ENCODE measurements at regions not wholly inside any gene's neighbourhood (a gene's known extent, or its start where the extent isn't known, plus 50 kb on each side); places are given as distances from the start of the nearest gene placed in this dataset.

DNA sequence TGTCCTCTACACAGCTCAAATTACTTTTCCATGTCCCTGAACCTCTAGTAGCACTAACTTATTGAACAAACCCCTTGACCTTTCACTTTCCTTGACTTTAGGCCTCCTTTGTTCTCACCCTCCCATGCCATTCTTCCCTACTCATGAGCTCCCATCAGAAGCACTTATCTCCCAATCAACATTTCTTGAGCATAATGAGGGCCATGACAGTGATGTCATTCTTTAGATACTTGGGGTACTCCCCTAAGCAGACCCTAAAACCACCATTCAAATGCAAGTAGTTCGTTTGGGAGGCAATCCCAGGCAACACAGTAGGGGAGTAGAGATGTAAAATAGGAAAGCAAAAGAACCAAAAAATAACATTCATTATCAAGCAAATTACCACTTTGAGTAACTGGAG lies 115.9 kb upstream of the ARHGAP28 start:
- DNase-seq: no peak

DNA sequence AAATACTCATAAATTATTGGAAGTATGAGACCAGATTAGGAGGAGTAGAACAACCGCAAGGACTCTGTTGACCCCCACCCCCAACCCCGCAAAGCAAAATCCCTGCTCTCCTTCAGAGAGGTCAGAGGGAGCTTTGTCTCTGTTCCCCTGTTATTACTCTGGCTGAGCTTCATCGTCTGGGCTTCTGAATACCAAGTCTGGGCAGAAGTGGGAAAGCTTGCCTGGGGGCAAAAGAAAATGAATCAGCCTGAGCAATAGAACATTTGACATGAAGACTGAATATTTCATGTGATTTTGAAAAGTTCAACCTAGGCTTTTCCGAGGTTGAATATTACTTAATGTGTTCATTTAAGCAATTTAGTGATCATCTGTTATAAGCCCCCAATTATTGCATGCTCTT lies 114.6 kb upstream of the ARHGAP28 start:
- DNase-seq: no peak

DNA sequence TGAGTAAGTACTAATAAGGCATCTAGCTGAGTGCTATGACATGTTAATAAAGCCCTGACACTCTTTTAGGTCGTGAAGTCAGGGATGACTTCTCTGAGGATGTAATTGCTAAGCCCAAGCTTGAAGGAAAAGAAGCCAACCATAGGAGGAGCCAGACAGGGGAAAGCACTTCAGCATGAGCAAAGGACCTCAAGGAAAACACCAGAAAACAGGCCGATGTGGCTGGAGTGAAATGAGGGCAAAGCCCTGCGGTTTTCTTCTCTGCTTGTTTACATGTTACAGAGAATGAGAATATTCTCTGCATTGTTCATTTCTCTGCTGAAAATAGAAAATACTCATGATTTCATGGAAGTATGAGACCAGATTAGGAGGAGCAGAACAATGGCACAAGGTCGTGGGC lies 112.5 kb upstream of the ARHGAP28 start:
- no peak for DNase-seq

DNA sequence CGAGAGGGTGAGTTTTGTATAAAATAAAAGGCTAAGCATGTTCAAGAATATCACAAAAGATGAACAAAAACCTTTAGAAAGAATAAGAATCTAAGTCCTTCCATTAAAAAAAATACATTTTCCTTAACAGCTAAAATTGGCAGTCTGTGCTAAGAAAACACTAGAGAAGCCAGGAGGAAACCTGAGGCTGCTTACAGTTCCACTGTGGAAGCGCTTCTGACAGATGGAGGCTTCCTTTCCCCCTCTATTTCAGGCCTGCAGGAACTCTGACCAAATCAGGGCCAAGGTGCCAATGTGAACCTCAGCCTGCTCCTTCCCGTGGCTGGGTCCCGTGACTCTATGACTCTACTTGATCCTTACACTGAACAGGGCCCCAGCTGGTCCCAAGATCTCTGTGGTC lies 108.1 kb upstream of the ARHGAP28 start:
- DNase-seq: no peak

DNA sequence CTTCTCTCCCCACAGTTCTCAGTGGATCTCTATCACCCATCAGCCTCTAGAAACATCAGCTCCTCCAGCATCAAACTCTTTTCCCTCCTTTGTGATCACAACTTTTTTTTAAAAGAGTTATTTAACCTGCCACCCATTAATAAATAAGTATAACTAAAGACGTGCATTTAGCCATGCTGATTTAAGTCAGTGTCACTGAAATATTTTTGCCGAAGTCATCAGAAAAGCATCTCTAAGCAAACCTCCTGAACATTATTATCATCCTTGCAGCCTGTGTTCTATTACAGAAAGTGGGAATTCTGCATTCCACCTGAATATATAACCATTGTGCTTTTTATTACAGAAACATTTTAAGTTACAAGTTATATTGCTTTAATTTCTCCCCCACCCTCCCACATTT lies 106.2 kb upstream of the ARHGAP28 start:
- no peak for DNase-seq

DNA sequence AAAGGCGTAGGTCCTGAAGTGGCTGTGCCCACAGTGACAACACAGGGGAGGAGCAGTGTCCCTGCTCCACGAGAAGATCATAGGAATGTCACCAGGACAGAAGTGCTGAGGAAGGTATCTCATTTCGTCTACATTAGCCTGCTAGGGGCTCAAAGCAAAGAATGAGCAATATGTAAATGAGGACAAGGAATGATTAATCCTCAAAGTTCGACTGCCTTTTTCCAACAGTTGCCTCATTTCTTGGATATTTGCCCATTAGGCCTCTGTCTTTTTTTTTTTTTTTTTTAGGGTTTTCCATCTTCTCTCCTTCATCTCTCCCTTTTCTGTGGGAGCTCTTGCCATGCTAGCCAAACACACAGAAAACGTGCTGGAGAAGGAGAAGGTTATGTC lies 105.2 kb upstream of the ARHGAP28 start:
- no peak for DNase-seq

DNA sequence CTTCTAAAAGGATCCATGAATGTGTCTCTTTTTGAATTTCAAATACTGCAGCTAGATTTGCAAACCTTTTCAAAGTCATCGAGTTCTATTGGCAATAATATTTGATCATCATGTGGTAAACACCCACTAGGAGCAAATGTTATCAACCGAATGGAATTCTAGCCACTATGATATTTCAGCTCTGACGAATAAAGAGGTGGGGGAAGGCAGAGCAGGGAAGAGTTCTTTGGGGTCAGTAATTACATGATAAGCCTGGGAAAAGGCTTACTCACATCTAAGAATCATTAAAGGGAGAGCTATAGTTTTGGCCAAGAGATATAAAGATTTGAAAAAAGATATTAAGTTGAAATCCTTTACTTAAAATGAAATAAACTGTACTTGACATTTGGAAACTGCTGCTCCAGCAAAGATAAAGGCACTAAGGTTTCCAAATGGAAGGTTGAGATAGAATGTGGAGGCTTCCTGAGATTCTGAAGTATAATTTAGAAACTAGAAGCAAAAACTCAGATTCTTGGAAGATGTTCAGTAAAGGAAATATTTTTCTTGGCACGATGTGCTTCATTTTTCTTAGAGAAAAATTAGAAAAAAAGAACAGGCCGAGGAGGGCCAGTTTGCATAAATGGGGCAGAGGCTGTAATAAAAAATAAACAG lies 104.7 kb upstream of the ARHGAP28 start:
- DNase-seq: no peak

DNA sequence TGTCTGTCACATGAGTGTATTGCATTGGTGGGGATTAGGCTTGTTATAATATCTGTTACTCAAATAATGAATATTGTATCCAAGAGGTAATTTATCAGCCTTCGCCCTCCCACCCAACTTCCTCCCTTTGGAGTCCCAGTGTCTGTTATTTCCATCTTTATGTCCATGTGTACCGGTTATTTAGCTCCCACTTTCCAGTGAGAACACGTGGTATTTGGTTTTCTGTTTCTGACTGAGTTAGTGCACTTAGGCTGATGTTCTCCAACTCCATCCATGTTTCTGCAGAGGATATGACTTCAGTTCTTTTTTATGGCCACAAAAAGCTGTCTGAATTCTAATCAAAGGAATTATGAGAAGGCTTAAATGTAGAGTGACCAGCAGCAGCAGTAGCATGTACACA lies 104.0 kb upstream of the ARHGAP28 start:
- no peak for DNase-seq

DNA sequence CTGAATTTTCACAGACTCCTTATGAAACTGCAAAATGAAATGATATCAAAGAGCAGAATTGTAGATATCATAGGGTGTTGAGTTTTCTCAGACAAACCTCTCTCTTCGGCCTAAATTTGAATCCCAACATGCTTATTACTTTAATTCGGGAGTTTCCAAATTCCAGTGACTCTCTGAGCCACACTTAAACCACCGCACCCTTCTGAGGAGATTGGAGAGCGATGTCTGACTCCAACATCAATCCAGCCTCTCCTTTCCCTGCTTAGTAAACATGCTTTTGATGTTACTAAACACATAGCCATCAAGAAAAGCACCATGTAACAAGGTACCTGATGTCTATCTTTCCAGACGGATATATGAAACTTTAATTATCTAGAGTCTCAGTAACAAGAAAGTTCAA lies 103.1 kb upstream of the ARHGAP28 start:
- no peak for DNase-seq

DNA sequence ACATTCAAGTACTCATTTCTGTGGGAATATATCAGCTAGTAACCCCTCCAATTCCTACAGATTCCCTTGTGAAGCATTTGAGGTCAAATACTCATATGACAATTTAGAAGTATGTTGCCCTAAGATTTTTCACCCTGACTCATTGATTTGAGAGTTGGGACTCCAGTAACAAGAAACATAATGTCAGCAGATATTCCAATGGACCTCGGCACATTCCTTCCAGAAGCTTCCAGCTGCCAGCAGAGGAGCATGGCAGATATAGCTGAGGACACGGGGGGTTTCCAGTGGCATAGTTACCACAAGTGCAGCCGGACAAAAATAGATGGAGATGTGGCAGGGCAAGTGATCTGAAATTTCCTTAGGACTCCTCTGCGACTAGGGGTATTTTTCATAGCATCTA lies 101.9 kb upstream of the ARHGAP28 start:
- no peak for DNase-seq

DNA sequence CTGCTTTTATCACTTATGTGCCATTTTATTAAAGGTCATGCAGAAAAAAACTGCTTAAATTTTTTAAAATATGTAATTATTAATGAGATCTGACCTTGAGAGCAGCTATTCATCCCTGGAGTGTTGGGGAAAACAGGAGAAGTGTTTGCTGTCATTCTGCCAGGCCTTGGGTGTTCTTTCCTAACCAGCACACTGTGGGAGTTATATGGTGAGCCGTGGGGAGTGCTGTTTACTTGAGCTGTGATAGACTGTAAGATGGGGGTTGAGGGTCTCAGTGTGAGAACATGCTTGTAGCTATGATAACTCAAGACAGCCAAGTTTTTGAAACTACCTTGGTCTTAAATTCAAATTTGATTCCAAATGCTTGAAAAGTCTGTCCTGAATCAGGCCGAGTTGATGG lies 101.3 kb upstream of the ARHGAP28 start:
- no peak for DNase-seq

DNA sequence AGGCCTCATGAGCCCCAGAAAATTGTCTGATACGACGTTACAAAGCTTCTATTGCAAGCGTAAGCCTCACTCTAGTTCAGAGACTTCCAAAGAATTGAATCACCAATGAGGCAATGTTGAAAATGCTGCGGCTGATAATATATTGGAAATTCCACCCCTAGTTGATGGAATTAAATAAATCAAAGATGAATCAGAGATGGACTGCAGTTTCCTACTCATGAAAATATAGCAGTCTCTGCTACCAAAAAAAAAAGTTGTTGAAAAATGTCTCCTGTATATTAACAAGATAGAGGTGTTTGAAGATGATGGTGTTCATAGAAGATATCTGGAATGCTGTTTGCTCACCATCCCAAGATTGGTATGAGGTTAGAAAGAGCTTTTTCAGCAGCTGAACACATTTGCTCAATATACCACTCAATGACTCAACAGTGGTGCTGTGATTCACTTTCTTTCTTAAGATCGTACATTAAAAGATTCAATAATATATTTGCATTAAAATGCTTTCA lies 99.8 kb upstream of the ARHGAP28 start:
- DNase-seq: no peak

DNA sequence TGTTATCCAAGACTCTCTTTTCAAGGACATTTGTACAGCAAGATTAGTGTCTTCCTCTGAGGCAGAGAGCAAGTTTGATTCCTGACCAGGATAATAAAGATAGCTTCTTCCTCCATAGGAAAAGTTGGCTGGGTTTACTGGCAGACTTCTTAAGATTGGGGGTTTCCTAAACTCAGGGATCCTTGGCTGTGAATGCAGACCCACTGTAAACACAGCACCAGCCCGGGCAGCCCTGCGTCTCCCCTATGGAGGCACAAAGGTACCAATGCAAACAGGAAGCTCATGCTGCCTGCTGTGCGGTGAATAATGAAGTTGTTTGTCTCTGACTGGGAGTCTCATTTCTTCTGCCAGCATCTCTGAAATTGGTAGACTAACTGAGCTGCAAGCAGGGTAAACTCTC lies 96.2 kb upstream of the ARHGAP28 start:
- no peak for DNase-seq

DNA sequence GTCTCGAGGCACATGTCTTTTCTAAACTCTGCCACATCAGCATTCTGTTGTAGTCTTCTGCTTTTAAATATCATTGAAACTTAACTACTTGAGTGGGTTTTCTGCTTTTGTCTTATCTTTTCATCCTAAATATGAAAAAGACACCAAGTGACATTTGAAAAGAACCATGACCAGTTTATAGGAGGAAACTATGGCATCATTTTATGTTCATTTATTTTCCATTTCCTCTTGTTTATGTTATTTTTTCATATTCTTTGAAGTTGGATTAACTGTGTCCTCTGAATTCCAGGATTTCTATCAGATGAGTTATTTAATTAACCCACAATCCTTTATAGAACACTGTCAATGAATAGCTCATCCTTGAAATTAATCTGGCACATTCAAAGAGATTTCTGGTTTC lies 93.4 kb upstream of the ARHGAP28 start:
- DNase-seq: no peak

DNA sequence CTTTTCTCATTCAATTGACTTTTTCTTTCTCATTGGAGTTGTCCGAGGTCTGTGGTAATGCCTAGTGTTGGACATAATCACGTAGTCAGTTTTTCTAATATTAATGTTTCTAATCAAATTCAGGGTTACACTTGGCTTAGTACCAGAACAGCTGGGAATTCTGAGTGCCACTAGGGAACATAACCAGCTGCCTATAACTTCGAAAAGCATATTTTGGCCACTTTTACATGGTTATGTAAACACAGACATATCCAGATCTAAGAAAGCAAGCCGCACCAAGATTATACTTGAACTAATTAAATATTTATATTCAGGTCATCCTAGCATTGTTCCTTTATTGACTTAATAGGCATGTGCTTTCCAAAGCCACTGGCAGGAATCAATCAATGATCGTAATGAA lies 91.1 kb upstream of the ARHGAP28 start:
- DNase-seq: no peak

DNA sequence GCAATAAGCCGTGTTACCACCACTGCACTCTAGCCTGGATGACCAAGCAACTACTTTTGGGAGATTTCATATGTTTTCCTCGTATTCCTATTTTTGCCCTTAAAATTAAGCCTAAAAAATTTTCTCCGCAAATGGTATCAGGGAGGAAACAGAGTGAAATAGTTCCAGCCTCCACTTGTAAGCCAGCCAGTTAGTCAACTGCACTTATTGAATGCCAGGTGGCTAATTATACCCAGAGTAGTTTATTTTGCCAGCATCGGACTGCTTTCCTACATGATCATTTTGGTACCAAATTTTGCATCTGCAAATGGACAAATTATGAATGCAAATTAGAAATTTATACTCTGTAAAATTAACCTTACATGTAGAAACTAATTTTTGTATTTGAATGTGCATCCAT lies 90.2 kb upstream of the ARHGAP28 start:
- DNase-seq: no peak

DNA sequence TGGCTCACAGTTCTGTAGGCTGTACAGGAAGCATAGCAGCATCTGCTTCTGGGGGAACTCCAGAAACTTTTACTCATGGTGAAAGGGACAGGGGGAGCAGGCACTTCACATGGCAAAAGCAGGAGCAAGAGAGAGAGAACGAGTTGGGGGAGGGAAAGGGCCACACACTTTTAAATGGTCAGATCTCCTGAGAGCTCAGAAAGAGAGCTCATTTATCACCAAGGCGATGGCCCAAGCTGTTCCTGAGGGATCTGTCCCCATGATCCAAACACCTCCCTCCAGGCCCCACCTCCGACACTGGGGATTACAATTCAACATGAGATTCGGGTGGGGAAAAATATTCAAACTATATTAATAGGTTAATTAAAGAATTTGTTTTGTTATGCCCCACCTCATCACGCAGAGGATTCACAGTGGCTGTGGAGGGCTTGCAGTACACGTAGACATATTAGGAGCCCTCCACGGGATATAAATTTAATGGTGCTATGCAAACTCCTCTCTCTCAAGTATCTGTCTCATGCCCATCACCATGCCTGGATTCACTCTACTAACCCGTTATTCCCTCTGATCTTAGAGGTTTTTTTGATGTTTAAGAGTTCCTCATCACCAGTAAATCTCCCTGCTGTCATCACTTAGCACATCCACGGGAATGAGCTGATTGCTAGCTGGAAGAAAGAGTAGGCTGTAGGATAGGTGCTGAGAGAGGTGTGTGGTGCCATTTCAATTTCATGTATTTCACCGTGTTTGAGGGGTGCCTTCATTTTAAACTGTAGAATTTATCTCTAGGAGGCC lies 84.5 kb upstream of the ARHGAP28 start:
- DNase-seq: no peak

DNA sequence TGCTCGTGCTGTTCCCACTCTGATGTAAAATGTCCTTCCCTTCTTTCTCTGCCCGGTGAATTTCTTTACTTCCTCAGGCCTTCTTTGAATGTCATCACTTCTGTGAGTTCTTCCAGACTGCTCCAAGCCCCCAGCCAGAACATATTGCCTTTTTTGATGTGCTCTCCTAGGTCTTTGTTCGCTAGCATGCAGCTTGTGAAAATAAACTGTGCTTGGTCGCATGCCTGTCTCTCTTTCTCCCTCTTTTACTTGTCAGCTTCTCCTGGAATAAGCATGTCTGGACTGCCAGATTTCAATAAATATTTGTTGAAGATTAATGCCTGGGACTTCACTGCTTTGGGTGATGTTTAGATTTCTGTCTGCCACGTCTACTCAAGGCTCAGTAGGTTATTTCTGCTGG lies 82.7 kb upstream of the ARHGAP28 start:
- no peak for DNase-seq

DNA sequence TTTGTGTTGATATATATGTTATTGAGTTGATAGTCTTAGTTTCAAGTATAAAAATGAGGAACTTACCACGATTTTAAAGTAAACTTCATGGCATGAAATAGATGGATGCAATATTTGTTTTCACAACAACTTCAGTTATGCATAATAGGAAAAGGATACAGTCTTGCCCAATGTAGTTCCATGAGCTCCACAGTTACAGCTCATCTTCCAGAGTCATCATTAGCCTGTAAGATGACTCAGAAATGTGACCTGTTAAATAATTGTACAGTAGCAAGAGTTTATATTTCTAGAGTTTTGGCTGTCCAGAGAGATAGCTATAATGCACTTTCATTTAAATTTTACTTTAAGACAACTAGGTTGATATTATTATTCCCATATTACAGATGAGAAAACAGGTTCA lies 80.9 kb upstream of the ARHGAP28 start:
- no peak for DNase-seq

DNA sequence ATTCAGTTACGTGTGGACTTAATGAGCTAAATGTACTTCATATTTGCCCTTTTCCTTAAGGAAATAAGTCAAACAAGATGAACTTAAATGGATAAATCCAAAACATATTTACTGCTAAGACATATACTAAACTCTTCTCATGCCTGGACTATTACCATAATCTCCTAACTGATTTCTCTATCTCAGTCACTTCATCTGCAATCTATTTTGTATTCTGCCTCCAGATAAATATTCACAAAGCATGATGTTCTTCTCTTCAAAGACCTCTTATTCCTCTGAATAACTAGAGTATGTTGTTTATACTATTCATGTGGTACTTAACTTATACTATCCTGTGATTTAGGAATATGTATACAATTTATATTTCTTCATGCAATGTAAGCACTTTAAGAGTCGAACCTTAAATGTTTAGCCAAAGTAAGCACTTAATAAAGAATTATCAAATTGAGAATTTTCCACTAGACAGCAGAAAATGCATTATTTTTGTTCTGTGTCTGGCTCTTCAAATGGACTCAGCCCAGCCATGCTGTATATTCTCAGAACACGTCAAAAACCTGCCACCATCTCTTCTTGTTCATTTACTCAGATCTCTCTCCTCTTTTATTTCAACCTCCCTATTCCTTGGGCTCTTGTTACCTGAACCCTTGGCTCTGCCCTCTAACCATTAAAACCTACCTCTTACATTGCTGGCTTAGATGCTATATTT lies 79.9 kb upstream of the ARHGAP28 start:
- DNase-seq: no peak

DNA sequence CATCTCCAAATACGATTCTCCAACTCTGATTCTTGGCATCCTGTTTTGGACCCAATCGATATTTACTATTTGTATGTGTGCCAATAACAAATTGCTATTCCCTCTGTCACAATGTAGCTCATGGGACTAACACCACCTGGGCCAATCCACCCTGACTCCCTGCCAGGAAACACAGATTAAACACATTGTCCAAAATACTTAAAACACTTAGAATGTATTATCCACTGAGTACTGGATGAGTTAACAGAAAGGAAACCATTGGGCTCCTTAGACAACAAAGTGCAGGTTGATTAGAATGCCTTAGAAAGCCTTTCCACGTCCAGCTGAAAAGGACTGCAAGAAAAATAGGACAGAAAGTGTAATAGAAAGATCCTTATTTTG lies 79.4 kb upstream of the ARHGAP28 start:
- DNase-seq: no peak

DNA sequence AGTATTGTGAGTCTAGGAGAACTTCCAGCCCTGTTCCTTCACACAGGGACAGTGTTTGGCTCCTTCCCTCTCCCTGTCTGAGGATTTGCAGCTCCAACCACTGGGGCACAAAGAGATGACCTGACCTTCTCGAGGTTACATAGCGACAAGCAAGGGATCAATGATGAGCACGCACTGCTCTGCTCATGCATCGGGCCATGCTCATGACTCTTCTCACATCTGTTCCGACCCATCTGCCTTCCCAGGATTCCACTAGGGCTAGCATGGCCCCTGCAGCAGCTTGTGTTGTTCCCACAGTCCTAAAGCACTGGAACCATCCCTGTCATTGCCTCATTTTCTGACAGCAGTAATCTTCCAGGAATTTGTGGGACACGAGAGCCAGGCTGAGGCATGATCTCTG lies 78.8 kb upstream of the ARHGAP28 start:
- DNase-seq: no peak

DNA sequence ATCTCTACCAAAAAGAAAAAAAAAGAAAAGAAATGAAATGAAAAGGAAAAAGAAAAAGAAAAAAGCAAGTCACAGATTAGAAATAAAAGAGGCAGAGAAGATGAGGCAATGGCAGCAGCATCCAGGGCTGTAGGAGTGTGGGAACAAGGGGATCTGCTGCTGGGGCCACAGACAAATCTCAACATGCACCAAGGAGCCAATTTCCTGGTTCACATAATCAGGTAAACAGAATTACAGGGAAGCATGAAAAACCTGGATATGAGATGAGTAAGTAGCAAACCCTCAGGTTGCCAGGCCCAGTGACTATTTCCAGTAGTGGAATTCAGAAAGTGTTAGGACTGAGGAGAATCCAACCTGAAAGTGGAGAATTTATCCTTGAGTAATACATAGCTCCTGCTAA lies 77.4 kb upstream of the ARHGAP28 start:
- DNase-seq: no peak

DNA sequence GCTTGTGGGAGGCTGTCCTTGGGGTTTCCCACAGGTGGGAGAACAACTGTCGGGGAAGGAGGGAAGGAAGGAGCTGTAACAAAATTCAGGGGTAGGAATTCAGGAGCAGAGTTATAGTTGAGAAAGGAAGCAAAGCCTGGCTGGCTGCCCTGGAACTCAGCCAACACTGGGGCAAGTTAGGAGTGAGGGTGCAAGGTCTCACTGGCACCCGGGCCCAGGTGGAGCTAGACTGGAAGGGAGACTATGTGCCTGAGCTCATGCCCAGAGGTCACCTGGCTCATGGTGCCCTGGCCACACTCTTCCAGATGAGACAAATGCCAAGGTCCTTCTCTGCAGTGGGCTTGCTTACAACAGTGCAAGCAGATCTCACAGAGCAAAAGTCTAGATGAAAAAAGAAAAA lies 75.6 kb upstream of the ARHGAP28 start:
- no peak for DNase-seq

Measured in stimulated activated CD4-positive, alpha-beta T cell treated with anti-CD3 and anti-CD28 coated beads, Interleukin-15, amount 100 ng/mL, for 24 hours (primary cell).